Stimulated activated CD4-positive, alpha-beta T cell treated with anti-CD3 and anti-CD28 coated beads, Interleukin-15, amount 100 ng/mL, for 48 hours (primary cell): ENCODE measurements at regions not wholly inside any gene's neighbourhood (a gene's known extent, or its start where the extent isn't known, plus 50 kb on each side); places are given as distances from the start of the nearest gene placed in this dataset.
"Not testable (repeated sequence)": the region's sequence is repeated elsewhere in the genome, so short reads cannot be mapped to it uniquely, and the experiment has no call there.

Experiments
- DNase-seq, 2 donors: peaks; one replicate each; pipeline ENCODE4 v3.0.0-alpha.2; 2020; ENCODE audit warnings: low read depth in 2 of 2

GRCh38 chr1:173341971-173342370 lies 134.8 kb upstream of the TNFSF4 start:
- no peak for DNase-seq

DNA sequence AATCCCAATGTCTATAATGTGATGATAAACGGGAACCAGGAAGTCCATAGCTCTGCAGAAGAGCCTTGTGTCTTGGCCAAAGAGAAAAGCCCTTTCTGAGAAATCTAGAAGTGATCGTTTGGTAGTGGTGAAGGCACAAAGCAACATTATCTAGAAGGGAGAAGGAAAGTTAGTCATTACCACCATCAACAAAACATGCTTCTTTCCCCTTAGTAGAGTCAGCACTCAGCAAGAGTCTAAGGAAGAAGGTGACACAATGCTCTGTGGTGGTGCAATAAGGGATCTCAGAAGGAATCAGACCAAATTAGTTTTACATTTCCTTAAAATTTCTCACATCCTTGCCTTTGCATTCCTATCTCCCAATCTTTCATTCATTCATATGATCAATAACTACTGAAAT lies 134.4 kb upstream of the PRDX6 start:
- no peak for DNase-seq

- DNase-seq = no peak
Observed at GRCh38 chr1:173344034-173344743, 132.9 kb upstream of the PRDX6 start.

- DNase-seq = no peak
Observed at GRCh38 chr1:173347282-173347818, 129.8 kb upstream of the PRDX6 start.

DNA sequence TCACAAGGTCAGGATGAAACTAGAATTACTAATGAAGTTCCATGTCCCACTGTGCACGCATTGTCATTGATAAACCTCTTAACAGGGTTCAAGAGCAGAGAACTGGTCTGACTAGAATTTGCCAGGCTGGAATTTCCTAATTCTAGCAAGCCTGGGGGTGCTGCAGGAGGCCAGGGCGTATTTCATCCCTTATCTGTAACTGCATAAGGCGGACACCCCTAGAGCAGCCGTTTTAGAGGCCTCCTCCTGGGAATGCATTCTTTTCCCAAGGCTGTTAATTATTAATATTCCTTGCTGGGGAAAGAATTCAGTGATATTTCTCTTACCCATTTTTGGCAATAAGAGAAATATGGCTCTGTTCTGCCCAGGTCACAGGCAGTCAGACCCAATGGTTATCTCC lies 124.5 kb upstream of the PRDX6 start:
- not testable (repeated sequence) for DNase-seq

DNA sequence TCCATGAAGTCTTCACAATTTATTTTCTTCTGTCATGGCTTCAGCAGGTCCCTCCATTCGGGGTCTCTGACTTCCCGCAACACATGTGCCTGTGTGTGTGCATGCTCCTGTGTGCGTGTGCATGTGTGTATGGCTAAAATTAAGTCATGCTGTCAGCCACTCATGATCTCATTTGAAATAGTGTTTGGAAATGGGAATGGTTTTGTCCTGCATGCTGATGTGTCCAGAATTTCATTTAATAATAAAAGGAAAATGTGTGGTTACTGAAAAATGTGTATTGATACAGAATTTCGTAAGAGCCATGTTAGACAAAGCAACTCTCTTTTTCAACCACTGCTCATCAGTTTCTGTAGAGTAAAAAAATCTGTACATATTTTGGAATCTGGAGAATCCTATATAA lies 123.8 kb upstream of the PRDX6 start:
- no peak for DNase-seq

DNA sequence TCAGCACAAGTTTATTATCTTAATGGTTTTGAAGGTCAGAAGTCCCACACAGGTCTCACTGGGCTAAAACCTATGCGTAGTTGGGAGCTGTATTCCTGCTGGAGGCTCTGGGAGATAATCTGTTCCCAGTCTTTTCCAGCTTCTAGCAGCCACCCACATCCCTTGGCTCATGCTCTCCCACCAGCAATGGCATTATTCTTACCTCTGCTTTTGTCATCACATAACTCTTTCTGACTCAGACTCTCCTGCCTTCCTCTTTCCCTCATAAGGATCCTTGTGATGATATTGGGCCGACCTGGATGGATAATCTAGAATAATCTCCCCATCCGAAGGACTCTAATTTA lies 122.2 kb upstream of the PRDX6 start:
- DNase-seq = no peak

- no peak for DNase-seq
Observed at GRCh38 chr1:173355281-173356031, 121.7 kb upstream of the PRDX6 start.

DNA sequence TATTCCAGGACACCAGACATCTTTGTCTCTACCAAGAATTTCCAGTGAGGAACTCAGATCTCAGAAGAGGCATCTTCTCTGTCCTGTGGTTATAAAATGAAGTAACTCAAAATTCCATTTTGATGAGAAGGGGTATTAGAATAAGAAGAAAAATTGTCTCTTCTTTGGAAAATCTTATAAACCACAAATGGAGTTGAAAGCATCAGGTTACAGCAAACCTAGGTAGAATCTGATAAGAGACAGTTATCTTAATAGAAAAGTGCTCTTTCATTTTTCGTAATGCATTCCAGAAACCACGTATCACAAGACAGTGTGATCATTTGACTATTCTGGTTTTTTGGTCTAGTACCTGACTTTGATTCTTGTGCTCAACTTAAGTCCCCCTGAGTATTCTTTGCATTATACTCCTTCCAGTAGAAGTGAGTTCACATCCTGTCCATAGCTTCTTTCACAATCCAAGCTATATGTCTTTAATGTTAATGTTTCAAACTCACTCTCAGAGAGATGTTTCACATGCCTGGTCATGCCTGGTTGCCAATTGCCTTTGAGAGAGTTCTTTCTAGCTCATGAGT lies 120.9 kb upstream of the PRDX6 start:
- DNase-seq = no peak

DNA sequence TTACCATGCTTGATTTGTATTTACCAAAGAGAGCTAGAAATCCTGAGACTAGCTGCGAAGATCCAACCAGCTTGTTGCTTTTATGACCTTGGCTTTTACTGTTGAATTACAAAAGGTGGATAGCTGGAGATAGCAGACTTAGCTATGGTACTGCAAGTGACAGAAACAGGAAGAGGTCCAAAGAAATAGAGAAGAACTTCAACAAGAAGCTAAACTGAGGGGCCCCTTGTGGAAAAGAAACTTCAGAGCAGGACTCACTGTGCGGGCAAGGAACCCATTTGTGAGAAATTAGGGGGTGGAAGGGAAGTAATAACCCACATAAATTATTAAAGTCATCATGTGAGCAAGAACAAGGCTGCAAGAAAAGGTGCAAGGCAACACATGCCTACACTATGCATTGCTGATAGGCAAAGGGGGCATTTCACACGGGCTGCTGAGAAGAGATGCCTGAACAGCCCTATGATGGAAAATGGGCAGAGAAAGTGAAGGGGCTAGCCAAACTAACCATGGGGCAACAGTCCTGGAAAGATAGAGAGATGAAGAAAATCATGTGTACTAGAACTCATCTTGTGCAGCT lies 116.6 kb upstream of the PRDX6 start:
- no peak for DNase-seq

DNA sequence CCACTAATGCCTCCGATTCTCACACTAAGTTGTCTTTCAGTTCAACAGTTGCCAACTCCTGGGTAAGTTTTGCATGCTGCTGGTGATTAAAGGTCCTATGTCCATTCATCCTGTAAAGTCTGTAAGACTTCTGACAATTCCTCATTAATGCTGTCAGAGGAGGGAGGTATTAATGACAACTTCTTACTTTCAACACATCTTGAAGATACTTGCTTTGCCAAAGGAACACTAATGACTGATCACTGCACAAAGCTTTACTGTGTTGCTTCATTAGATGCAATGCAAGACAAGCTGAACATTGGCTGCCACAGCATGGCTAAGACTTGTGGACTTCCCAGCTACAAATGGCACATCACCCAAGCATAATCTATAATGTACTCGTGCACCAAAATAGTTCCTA lies 114.6 kb upstream of the PRDX6 start:
- no peak for DNase-seq

DNA sequence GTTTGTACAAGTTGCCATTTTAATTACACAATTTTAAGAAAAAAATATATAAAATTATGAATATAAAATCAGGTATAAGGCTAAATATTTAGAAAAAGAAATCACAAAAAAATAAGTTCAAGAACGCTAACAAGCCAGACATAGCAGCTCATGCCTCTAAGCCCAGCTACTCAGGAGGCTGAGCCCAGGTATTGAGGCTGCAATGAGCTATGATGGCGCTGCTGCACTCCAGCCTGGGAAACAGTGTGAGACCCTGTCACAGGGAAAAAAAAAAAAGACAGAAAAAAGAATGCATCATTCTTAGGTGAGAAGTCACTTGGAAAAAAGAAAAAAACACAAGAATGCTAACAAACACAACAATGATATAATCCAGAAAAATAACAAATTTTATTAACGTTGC lies 112.3 kb upstream of the PRDX6 start:
- no peak for DNase-seq

DNA sequence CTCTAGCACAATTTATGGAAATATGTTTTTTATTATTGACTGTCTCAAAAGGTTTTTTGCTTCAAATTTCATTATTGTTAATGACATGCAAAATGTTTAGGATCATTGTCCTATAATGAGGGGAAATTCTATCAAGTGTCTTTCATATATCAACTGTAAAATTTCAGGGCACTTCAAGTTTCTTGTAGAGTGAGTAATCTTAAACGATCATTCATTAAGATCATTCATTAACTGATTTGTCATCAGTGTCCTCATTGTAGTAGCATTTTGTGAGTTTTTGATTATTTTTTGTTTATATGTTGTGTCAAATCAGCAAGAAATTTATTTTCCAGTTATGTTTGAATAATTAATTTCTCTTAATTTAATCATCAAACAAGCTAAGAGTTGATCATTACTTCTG lies 111.8 kb upstream of the PRDX6 start:
- no peak for DNase-seq

DNA sequence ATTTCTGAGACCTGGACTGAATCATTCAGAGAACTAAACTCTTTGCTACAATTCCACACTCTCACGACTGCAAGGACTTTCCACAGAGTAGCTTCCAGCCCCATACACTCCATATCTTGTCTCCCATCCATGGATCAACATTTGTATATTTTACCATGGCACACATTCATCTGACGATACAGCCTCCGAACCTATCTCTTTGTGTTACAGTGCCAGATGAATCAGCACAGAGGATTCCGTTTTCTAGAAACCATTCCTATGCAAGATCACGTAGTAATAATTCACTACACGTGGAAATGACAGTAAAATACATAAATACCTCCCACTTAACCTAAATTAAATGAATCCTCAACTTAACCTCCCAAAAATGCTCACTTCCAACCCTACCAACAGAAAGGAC lies 110.0 kb upstream of the PRDX6 start:
- DNase-seq = no peak

GRCh38 chr1:173370586-173370985 lies 106.5 kb upstream of the PRDX6 start:
- DNase-seq = not testable (repeated sequence)

GRCh38 chr1:173376065-173376464 lies 101.1 kb upstream of the PRDX6 start:
- DNase-seq = not testable (repeated sequence)

DNA sequence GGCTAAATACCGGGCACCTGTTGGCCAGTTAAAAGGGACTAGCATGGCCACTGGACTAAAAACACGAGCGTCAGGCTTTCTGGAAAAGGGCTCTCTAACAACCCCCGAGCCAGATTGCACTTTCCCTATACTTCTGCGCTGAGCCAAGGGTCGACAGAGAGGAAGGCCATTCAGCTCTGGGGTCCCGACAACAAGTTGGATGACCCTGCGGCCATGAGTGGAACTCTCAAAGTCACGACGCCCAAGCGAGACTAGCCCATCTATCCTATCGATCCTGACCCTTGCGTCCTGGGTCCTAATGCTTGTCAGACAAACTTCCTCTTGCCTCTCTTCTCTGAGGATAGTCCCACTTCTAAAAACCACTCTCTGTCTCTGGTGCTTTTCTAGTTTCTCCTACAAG lies 99.9 kb upstream of the PRDX6 start:
- DNase-seq = no peak

- no peak for DNase-seq
Observed at GRCh38 chr1:173383351-173383750, 93.8 kb upstream of the PRDX6 start.

GRCh38 chr1:173388352-173388751 lies 88.8 kb upstream of the PRDX6 start:
- DNase-seq = no peak

DNA sequence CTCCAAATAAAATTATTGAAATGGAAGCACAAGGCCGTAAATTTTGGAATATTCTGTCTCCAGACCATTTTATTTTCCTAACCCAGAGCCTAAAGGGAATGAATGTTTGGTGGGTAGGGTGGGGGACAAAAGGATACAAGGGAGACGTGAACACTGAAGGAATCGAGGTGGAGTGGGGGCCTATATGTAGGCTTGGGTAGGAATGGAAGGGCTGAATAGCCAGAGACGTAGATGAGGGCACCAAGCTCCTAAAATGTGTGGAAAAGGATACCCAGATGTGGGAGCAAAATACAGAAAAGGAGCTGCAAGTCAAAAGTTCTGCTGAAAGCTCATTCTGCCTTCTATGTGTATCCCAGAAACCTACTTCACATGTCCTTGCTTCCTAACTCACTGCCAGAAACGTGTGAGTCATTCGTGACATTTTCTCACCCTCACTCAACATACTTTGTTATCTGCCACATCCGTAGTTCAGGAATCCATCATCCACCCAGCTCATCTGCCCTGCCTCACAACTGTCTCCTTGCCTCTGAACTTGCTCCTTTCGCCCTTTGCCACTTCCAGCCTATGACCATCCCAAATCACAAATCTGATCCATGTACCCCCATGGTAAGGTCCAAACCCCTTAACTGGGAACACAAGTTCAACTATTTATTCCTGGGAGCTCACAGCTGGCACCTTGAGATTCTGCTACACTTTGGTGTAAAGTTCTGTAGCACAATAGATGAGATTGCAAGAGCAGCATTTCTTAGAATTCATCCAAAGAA lies 84.1 kb upstream of the PRDX6 start:
- DNase-seq = no peak

DNA sequence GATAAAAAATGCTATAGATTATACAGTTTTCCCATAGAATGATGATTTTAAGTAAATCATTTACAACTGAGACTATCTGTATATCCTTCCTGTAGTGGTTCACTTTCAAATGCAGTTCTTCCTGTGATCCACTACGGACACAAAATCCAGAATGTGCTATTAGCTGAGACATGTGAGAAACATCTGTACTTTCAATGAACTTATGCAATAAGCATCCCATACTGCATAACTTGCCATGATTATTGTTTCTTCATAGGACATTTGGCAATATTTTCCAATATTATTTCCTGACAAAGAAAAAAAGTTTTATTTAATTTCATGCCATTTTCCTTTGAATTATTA lies 83.5 kb upstream of the PRDX6 start:
- DNase-seq = no peak

DNA sequence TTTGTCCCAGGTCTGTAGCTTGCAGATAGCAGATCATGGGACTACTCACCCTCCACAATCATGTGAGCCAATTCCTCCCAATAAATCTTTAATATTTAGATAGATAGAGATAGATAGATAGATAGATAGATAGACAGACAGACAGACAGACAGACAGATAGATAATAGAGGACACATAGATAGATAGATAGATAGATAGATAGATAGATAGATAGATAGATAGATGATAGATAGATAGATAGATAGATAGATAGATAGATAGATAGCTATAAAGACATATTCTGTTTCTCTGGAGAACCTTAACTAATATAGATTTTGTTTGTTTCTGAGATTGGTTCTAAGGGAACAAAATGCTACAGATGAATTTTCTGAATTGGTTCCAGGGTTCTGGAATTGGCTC lies 82.3 kb upstream of the PRDX6 start:
- not testable (repeated sequence) for DNase-seq
